ENCODE measurements at regions not wholly inside any gene's neighbourhood (a gene's known extent, or its start where the extent isn't known, plus 50 kb on each side); places are given as distances from the start of the nearest gene placed in this dataset.
A peak's percentile ranks its signal among the peaks of the same experiment; 100 is the strongest.

DNA sequence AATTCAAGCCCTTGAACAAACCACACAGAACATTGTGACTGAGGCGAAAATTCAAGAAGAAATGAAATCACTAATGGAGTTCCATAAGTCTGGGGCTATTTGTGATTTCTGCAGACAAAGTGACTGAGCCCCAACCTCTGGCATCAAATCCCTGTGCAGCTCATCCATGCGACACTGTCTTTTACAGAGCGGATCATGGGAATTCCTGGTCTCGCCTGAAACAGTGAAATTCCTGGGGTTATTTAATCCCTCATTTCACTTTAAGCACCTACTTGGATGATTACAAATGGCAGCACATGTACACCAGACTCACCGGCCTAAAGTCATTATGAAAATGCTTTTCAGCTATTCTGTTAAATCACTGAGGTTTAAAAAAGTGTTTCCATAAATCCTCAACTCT is 102.4 kb upstream of the CDH4 start:
- no peak overlapping the region for H3K4me3 ChIP-seq (ENCODE audit: low read length)
- no peak for DNase-seq (ENCODE audit: low read depth)
- TF ChIP-seq, protein P1, sequence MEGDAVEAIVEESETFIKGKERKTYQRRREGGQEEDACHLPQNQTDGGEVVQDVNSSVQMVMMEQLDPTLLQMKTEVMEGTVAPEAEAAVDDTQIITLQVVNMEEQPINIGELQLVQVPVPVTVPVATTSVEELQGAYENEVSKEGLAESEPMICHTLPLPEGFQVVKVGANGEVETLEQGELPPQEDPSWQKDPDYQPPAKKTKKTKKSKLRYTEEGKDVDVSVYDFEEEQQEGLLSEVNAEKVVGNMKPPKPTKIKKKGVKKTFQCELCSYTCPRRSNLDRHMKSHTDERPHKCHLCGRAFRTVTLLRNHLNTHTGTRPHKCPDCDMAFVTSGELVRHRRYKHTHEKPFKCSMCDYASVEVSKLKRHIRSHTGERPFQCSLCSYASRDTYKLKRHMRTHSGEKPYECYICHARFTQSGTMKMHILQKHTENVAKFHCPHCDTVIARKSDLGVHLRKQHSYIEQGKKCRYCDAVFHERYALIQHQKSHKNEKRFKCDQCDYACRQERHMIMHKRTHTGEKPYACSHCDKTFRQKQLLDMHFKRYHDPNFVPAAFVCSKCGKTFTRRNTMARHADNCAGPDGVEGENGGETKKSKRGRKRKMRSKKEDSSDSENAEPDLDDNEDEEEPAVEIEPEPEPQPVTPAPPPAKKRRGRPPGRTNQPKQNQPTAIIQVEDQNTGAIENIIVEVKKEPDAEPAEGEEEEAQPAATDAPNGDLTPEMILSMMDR (conservative IDR thresholded peaks at IDR 0.05; ENCODE audit: low read length), result no peak

DNA sequence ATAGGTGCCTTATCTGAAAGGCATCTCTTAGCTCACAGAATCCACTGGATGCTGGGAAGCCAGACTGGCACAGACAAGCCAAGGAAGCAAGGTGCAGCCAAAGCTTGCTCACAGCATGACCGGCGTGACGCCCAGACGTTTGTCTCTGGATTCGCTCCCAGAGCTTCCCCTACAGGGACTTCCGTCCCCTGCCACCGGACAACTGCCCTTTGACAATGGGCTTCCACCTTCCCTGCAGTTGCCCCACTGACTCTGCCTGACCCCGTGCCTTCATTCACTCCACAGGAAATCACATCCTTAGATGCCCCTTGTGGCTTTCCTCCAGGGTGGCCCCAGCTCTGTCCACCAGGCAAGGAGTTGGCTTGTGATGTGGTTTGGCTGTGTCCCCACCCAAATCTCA is 94.8 kb upstream of the CDH4 start:
- TF ChIP-seq, protein P1 (conservative IDR thresholded peaks at IDR 0.05; ENCODE audit: low read length), result no peak
- DNase-seq (ENCODE audit: low read depth), result no peak
- H3K4me3 ChIP-seq (ENCODE audit: low read length), result no peak overlapping the region

DNA sequence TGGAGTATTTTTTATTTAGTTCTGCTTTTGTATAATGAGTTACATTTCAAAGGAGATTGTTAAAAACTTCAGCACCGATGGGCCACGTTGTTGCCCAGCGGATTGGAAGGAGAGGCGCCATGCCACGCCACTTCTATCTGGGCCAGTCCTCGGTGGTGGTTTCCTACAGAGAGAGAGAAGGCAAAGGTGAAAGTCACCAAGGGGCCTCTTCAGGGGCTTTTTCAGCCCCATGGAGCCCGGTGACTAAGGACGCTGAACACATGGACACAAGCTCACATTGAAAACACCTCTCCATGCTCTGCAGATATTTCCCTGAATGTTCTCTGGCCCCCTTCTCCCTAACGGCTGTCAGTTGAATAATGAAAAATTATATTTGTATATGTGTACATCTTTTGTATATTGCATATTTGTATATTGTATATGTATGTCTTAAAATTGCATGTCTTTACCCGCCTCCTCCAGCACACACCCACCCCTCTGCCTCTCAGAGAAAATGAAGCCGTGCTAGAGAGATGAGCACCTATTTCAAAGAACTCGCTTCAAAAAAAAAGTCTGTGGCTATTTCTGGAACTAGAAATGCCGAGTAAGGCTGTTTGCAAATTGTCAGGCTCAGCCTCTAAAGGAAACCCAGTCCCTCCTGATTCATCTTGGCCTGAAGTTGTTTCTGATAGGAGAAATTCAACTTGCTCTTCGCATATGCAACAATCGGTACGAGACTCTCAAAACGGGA is 91.9 kb upstream of the CDH4 start:
- no peak for DNase-seq (ENCODE audit: low read depth)
- no peak overlapping the region for H3K4me3 ChIP-seq (ENCODE audit: low read length)
- TF ChIP-seq, protein P1 (conservative IDR thresholded peaks at IDR 0.05; ENCODE audit: low read length), result no peak

DNA sequence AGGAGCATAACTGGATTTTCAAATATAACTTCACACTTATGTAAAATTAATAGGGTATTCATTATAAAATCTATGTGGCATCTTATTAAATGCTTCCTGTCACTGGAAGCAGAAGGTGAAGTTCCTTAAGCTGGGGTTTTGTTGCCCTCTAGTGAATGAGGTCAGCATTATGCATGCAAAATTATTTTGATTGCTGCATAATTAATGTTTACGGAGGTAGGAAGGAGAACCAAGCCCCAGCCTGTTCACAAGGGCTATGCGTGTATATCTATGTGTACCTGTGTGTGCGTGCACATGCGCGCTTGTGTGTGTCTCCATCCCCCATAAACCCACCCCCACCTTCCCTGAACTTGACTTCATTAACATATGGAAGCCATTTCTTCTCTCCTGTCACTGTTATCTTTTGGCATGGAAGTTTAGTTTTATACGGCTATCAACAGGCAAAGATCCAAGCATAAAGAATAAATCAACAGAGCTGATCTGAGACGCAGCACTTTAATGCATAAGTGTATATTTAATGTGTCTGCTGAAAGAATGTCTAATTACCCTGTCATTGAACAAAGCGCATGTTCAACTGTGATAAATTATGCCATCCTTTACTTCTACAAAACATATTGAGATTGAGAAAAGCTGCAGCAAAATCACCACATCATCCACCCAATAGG is 90.2 kb upstream of the CDH4 start:
- peak; percentile 21 for DNase-seq (ENCODE audit: low read depth)
- no peak overlapping the region for H3K4me3 ChIP-seq (ENCODE audit: low read length)
- TF ChIP-seq, protein P1 (conservative IDR thresholded peaks at IDR 0.05; ENCODE audit: low read length), result peak; percentile 52

- TF ChIP-seq, protein P1 (conservative IDR thresholded peaks at IDR 0.05; ENCODE audit: low read length), result no peak
- H3K4me3 ChIP-seq (ENCODE audit: low read length), result no peak overlapping the region
- DNase-seq (ENCODE audit: low read depth), result no peak
These were observed 89.6 kb upstream of the CDH4 start for GRCh38 chr20:61162451-61162850.

DNA sequence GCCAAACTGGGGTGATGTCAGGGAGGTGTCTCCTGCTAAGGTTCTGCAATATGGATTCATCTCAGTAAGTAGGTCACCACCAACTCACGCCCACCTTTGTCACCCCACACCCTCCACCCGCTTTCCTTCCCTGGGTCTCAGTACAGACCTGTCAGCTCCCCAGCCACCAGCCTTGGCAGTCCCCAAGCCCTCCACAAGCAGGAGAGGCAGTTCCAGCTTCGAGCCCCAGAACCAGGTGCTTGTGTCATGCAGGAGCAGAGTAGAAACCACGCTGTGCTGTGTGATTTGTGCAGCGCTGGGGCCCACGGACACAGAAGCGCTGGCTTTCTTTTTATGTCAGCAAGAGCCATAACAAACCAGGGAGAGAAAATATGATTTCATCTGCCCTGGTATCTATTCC is 89.0 kb upstream of the CDH4 start:
- no peak for DNase-seq (ENCODE audit: low read depth)
- TF ChIP-seq, protein P1 (conservative IDR thresholded peaks at IDR 0.05; ENCODE audit: low read length), result no peak
- H3K4me3 ChIP-seq (ENCODE audit: low read length), result no peak overlapping the region

DNA sequence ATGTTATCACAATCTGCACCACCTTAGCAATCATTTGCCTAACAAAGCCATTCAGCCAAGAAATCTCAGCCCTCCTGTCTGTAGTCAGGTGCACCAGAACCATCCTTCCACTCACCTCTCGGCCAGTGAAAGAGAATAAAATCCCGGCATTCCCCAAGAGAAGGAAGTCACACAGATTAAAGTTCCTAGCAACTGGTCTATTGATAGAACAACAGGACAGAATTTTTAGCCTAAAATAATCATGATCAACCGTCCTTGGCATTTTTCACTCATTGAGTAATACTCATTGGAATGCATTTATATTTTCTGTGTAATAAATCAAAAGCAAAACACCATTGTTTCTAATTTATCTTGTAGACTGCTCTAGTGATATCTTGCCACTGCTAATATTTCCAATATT is 85.7 kb upstream of the CDH4 start:
- TF ChIP-seq, protein P1 (conservative IDR thresholded peaks at IDR 0.05; ENCODE audit: low read length), result no peak
- H3K4me3 ChIP-seq (ENCODE audit: low read length), result no peak overlapping the region
- peak; percentile 47 for DNase-seq (ENCODE audit: low read depth)

Data from AG10803 (cell line).